Femur (tissue), 1 donor: ENCODE measurements at regions not wholly inside any gene's neighbourhood (a gene's known extent, or its start where the extent isn't known, plus 50 kb on each side); places are given as distances from the start of the nearest gene placed in this dataset.
"Not testable (repeated sequence)": the region's sequence is repeated elsewhere in the genome, so short reads cannot be mapped to it uniquely, and the experiment has no call there.

ENCODE experiments used
- DNase-seq: peaks from one replicate; pipeline ENCODE4 v3.0.0-alpha.2; 2017

DNA sequence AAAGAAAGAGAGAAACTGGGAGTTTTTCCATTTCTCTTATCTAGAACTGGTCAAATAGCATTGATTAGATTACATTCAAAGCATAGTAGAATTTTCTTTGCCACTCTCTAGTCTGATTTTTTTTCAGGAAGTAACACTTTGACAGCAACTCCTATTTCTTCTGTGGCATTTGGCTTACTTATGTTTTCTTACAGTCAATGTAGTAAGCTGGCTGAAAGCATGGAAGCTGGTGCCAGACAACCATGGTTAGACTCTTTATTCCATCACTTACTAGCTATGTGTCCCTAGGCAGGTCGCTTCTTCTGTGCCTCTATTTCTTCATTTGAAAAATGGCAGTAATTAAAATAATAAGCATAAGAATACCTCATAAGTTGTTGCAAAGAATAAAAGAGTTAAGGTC lies 54.2 kb upstream of the OPRM1 start:
- no peak for DNase-seq

GRCh38 chr6:153980171-153980570 lies 58.9 kb upstream of the OPRM1 start:
- DNase-seq, result no peak

GRCh38 chr6:153978911-153979548 lies 60.0 kb upstream of the OPRM1 start:
- DNase-seq, result not testable (repeated sequence)

DNA sequence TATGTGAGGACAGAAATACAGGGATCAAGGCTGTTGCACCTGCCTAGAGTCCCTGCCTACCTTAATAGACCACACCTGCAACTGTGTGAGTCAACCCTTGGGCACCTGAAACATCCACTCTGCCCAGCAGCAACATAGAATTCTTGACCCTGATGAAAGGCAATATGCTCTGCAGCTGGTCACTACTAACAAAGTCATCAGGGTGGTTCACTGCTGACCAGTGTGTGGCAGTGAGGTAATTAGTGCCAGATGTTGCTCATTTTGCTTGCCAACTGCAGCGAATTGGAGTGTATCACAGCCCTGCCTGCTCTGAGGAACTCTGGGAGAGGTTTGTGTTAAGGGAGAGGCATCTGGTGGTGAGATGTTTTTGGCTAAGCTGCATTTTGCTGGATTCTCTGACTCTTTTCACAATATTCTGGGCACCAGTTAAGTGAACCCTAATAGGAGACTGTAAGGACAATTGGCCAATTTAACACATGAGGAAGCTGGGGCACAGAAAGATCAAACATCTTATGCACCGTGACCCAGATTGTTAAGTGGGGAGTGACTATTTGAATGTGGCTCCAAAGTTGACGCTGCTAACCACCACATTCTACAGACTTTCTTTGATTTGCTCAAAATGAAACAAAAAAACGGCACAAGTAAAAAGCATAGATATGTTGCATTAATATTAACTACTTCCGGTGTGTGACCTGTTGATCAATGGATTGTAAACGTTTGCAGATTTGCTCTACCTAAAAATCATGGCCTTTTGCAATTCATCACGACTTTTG lies 61.9 kb upstream of the OPRM1 start:
- DNase-seq, result peak; percentile 72

GRCh38 chr6:153966001-153966400 lies 73.0 kb upstream of the OPRM1 start:
- DNase-seq, result no peak

- no peak for DNase-seq
These were observed 75.7 kb upstream of the OPRM1 start for GRCh38 chr6:153963352-153963751.

DNA sequence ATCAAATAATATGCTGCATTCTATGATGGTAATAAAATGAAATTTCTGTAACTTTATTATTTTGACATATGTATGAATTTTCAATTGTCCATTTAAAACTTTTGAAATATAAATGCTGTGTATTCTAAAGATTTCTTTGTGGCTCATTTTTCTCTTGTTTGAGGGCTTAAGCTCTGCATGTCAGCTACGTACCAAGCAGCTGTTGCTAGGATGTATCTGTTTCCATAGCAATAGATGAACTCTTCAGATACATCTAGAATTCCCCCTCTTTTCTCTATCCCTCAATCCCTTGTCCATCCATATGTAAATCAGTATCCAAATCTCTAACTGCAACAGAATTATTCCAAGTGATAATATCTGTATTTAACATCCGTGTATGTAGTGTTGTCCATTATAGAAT lies 76.5 kb upstream of the OPRM1 start:
- DNase-seq, result no peak

DNA sequence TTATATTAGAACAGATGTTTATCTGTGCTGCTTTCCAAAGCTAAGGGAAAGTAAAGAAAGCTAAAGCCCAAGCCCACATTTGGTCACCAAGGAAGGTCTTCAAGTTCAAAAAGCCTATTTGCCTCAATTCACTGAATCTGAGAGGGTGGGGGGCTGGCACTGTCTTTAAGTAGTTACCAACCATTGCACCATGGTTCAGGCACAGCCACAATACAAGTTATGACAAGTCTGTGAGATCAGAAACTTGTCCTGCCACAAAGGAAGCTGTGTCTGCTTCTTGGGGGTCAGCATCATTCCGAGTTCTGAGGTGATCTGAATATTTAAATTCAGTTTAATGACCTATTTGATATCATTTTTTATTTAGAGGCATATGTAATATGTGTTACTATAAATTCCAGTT lies 78.3 kb upstream of the OPRM1 start:
- DNase-seq, result no peak

DNA sequence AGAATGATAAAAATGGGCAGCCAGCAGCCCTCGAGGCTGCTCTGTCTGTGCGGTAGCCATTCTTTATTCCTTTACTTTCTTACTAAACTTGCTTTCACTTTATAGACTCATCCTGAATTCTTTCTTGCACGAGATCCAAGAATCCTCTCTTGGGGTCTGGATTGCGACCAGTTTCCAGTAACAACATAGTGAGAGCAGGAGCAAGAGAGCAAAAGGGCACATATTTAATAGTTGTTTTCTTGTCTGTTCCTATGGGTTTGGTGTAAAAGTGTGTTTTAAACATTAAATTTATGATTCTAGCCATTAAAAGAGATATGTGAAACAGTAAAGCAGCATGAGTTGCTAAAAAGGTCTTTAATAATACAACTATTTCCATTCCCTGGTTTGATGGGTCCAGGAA lies 78.8 kb upstream of the OPRM1 start:
- DNase-seq, result peak; percentile 67

GRCh38 chr6:153959276-153959675 lies 79.8 kb upstream of the OPRM1 start:
- no peak for DNase-seq

GRCh38 chr6:153958860-153959259 lies 80.2 kb upstream of the OPRM1 start:
- no peak for DNase-seq

- no peak for DNase-seq
These were observed 81.6 kb upstream of the OPRM1 start for GRCh38 chr6:153957394-153957793.

DNA sequence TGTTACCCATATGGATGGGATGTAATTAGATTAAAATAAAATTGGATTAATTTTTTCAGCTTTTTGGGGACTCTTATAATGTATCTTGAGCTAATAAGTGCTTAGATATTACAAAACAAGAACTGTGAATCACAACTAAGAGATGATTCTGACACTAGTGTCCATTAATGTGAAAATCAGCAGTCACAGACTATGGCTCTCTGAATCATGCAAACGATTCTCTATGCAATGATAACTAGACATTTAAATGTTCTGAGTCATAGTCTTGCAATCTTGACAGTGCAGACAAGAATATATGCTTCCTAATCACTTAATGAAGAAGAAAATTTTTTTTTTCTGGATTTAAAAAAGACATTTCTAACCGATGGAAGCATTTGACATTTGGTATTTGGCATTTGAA lies 82.2 kb upstream of the OPRM1 start:
- DNase-seq, result no peak

DNA sequence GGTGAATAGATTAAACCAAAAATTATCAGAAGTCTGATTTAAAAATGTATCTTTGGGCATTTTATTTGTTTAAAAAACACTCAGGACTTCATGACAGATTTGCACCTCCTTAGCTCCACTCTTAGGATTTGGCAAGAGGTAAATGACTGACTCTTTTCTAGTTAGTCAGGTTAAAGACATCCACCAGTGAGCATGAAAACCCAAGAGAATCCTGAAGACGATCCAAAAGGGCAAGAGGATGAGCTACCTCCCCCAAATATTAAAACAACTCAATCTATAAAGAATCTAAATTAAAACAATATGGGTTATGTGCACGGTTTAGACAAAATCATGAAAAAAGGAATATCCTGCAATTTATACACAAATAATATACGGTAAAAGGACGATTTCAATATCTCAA lies 89.4 kb upstream of the OPRM1 start:
- no peak for DNase-seq

GRCh38 chr6:153947808-153948447 lies 91.1 kb upstream of the OPRM1 start:
- DNase-seq, result no peak

DNA sequence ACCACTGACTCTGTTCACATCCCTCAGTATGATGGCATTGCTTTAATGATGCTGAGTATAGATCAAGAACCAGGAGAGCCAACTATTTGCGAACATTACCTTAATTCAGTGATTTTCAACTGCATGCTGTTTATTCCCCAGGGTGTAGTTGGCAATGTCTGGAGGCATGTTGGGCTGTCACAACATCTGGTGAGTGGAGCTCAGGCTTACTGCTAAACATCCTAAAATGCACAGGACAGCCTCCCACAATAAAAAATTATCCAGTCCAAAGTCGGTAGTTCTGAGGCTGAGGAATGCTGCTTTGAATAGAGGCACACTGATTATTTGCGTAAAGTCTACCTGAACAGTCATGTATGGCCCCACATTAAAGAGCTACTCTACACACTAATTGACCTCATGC lies 94.8 kb upstream of the OPRM1 start:
- no peak for DNase-seq

GRCh38 chr6:153942361-153942760 lies 96.7 kb upstream of the OPRM1 start:
- no peak for DNase-seq

- no peak for DNase-seq
These were observed 97.3 kb upstream of the OPRM1 start for GRCh38 chr6:153941768-153942167.

GRCh38 chr6:153938876-153939275 lies 100.2 kb upstream of the OPRM1 start:
- DNase-seq, result no peak

GRCh38 chr6:153931431-153931830 lies 107.6 kb upstream of the OPRM1 start:
- no peak for DNase-seq

DNA sequence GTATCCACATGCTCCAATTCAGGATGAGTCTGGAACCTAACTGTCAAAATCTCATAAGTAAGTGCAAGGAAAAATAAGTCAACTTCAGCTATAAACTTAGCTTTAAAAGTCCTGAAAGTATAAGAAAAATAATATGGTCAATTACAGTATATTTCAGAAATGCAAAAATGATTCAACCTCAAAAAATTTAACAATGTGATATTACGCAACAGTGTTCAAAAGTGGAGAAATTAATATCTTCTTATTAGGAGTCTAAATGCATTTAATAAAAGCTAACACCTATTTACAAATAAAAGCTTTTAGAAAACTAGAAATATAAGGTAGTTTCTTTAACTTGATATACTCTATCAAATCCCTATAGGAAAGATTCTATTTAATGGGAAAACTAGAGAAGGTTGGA lies 111.2 kb upstream of the OPRM1 start:
- no peak for DNase-seq

DNA sequence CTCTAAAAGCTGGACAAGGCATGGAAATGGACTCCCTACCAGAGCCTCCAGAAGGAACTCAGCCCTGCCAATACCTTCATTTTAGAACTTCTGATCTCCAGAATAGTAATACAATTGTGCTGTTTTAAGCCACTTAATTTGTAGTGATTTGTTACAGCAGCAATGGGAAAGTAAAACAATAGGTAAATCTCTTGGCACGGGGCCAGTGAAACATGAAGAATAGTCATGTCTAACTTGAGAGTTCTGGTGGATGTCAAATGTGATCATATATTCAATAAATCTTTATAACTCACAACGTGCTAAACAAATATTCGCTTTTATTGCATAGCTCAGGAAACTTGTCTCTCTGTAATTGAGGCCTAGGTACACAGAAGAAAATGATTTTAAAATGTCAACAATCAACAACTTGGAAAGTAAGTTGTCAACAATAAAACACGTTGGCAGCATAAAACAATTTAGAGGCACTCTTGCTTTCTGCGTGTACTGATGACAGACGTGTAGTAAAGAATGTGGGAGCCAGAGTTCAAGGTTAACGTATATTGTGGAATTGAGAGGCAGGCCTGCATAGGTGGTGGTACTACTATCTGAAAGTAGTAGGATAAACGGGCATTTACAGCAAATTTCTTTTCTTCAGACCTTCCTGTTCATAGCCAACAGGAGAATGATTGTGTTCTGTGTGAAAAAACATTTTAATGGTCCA lies 140.5 kb upstream of the OPRM1 start:
- no peak for DNase-seq

DNA sequence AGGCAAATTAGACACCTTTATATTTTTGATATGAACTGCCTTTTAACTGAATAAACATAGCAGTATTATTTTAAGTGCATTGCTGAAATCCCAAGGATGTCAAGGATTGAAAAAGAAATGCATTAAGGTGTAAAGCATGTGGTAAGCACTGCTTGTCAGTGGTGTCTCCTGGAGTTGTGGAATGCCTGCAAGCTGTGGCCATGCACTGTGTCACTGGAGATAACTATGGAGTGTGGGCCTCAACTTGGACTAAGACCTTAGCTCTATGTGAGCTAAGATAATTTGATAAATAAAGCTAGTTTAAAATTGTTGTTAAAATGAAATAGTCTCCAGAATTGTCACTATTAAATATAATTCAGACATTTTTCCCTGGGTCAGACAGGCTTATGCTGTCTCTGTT lies 156.6 kb upstream of the OPRM1 start:
- no peak for DNase-seq

DNA sequence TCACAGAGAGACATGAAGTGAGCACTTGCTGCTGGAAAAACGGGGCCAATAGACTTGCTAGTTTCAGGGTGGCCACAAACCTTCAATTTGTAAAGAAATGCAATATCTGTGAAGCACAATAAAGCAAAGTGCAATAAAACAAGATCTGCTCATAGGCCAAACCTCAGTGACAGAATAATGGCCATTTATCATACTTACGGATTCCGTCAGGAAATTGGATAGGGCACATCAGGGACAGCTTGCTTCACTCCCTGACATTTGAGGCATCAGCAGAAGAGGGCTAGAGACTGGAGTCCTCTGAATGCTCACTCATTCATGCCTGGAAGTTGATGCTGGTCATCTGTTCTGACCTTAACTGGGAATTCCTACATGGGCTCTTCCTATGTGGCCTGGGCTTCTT lies 165.5 kb upstream of the OPRM1 start:
- DNase-seq, result no peak
